Uterus (tissue), 2 donors: ENCODE measurements at regions not wholly inside any gene's neighbourhood (a gene's known extent, or its start where the extent isn't known, plus 50 kb on each side); places are given as distances from the start of the nearest gene placed in this dataset.
"Not testable (repeated sequence)": the region's sequence is repeated elsewhere in the genome, so short reads cannot be mapped to it uniquely, and the experiment has no call there.

ENCODE experiments used
- CTCF ChIP-seq, 4 experiments: fragments of 200-600 bp in 2 of 4; fragments of 450-650 bp in 2 of 4; sonication (generic) in 2 of 4; IDR thresholded peaks; one replicate each; pipeline ENCODE4 v1.5.1; 2016 to 2019; ENCODE audit warnings: antibody characterized with exemption in 4 of 4, mild to moderate bottlenecking in 2 of 4, moderate library complexity in 1 of 4
- POLR2A ChIP-seq, 2 donors: fragments of 450-650 bp; IDR thresholded peaks; one replicate each; pipeline ENCODE4 v1.6.1; 2016; ENCODE audit warnings: antibody characterized with exemption in 2 of 2, mild to moderate bottlenecking in 1 of 2, moderate library complexity in 1 of 2

- TF ChIP-seq CTCF, POLR2A (IDR thresholded peaks at IDR 0.05): not testable (repeated sequence)
Measured at GRCh38 chr16:32039919-32040318, 166.3 kb downstream of the ZNF267 start.
